M059J (cell line): ENCODE measurements at regions not wholly inside any gene's neighbourhood (a gene's known extent, or its start where the extent isn't known, plus 50 kb on each side); places are given as distances from the start of the nearest gene placed in this dataset.

ENCODE experiments used
- DNase-seq: peaks from one replicate; pipeline ENCODE4 v3.0.0-alpha.2; 2012; ENCODE audit warnings: low read depth

- no peak for DNase-seq
These were observed 481.1 kb downstream of the BMP2 start for GRCh38 chr20:7248281-7249201.

DNA sequence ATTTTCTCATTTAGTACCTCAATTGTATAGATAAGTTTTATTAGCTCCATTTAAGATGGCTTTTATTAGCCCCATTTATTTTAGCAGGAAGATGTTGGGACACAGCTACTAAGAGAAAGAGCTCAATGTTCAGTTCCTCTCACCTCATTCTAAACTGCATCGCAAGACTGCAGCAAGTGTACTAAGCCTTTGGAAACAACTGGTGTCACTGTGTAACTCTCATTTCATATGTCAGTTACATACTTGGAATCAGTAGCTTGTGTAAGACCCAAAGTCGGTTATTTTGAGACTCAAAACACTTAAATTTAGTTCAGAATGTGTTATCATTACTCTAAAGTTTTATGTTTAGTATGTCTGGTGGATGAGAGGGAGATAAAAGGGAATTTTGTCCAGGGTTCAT lies 482.9 kb downstream of the BMP2 start:
- DNase-seq: no peak

- no peak for DNase-seq
These were observed 489.6 kb downstream of the BMP2 start for GRCh38 chr20:7257099-7257498.

DNA sequence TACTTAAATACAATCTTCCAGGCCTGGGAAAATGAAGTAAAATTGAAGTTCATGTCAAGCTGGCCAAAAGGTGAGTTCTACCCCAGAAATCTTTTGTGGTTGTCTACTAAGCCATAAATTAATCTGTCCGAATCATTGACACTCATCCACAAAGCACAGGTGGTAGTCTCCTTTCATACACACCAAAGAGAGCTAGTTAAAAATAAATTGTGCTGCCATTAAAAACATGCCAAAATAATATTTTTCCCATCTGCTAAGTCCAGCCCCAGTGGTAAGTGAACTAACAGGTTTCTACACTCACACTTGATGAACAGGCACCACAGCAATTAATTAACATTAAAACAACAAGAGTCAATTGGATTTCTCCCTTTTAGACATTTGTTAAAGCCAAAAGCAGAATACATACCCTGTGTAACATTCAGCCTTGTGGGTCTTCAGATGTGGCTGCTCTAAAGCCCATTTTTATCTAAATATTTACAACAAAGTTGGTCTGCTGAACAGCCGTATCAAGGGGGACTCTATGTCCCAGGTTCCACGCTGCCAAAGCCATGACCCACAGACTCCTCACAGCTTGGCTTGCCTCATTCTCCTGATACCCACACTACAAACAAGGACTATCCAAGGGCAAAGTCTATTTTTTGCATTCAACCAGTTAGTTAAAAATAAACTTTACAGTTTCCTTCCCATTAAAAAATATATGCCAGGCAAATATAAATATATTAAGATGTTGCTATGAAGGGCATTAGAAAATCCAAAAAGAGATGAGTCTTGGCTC lies 490.4 kb downstream of the BMP2 start:
- DNase-seq: no peak

- no peak for DNase-seq
These were observed 495.3 kb downstream of the BMP2 start for GRCh38 chr20:7262803-7263202.

- no peak for DNase-seq
These were observed 496.7 kb downstream of the BMP2 start for GRCh38 chr20:7264137-7264536.

GRCh38 chr20:7269452-7269851 lies 502.0 kb downstream of the BMP2 start:
- DNase-seq: no peak

DNA sequence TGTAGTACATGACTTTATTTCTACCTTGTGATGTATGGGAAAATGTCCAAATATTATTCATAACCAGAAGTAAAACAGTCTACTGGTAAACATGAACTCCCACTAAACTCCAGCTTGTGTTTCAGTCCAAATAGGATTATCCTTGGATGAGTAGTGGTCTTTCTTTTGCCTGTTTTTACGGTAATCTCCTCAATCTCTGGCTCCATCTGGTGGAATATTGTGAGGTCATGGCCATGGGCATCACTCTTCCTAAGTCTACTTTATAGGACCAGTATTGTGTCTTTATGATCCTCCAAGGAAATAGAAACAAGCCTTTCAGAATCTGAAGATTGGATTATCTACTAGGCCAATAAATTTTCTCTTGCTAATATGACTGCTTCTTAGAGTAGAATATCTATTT lies 505.0 kb downstream of the BMP2 start:
- no peak for DNase-seq

DNA sequence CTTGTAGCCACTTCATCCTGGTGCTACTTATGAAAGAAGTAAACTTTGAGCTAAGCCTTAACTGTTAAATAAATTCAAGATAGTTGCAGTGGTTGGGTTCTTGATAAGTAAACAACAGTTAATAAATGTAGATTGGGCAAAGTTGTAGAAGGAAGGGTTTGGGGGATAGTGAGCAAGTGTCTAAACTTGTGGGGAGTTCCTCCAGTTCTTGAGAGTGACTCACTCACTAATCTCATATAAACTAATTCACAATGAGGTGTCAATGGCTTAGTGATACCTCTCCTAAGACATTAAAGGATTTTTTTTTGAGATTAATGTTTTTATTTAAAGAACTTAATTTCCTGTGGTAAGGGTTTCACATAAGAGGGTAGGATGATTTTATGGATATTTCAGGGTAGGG lies 507.4 kb downstream of the BMP2 start:
- no peak for DNase-seq

- no peak for DNase-seq
These were observed 508.3 kb downstream of the BMP2 start for GRCh38 chr20:7275645-7276237.

DNA sequence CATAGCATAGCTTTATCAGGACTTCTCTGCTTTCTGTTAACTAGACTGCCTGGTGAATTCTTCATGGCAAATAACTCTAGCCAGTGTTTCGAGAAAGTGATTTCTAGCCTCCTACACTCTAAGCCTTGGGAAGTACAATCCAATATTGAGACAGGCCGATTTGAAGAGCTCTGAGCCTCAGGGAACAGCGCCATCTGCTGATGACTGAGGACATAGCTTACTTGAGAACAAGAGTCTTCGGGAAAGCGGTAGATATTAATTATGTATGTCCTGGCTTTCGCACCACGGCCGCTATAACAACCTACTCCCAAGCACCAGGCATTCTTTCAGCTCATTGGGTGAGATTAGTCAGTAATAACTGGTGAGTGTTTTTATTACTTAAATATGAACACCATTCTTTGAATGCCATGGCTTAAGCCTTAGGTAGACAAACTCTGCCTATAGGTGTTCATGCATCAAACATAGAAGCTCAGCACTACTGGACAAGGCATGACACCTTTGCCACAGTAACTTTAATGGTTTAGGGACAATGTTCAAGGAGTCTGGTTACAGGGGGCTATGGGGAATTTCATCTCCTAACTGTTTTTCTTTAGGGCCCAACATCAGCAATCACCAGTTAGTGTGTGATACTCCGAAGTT lies 518.6 kb downstream of the BMP2 start:
- DNase-seq: peak; percentile 66

GRCh38 chr20:7291323-7291943 lies 523.9 kb downstream of the BMP2 start:
- DNase-seq: no peak

DNA sequence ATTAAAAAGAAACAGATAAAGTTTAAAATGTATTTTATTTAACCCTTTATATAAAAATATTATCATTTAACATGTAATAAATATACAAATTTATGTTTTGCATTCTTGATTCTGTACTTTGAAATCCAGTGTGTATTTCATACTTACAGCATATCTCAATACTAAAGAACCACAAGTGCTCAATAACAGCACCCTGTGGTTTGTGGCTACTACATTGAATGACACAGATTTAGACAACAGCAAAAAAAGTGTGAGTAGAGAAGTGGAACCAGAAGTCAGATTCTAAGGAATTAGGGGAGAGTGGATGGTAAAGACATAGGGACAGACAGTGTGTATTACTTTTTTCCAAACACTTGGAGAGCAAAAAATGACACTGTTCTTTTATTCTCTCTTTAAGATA lies 524.5 kb downstream of the BMP2 start:
- no peak for DNase-seq

DNA sequence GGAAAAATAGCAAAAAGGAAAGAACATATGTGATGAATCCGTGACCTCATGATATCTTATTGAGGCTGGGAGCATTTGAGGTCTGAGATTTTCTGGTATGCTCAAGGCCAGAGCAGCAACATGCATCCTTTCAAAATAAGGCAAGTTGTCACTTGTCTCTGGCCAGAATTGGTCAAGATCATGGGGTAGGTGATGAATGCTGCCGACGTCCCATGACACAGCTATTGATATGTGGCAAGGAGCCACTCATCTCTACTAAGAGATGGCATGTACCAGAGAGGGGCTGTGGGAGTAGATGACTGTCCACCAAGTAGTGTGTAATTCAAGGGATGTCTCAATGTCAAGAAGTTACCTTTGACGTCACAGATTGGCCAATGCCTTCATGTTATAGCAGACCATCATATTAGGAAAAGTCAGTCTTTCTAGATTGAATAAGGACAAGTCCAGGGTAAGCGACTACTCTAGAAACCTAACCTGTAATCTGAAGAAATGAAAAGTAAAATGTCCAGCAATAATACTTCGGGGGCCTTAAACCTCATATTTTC lies 527.4 kb downstream of the BMP2 start:
- no peak for DNase-seq

DNA sequence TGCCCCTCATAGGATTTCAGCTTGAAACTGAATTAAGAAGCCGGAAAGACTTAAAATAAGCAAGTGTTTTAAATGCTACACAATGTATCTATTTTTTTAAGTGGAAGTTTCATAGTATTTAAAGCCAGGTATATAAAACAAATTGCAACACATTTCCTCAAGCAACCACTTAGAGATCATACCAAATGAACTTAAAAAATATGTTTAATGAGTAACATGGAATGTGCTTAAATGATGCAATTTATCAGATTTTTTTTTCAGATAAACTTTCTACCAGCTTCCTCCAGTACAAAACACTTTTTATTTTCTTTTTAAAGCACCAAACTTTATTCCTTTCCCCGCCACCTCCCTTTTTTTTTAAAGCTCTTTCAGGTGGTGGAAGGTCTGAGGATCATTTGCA lies 534.3 kb downstream of the BMP2 start:
- no peak for DNase-seq

- DNase-seq: no peak
These were observed 534.8 kb downstream of the BMP2 start for GRCh38 chr20:7302250-7302649.

GRCh38 chr20:7305976-7306375 lies 538.5 kb downstream of the BMP2 start:
- no peak for DNase-seq

DNA sequence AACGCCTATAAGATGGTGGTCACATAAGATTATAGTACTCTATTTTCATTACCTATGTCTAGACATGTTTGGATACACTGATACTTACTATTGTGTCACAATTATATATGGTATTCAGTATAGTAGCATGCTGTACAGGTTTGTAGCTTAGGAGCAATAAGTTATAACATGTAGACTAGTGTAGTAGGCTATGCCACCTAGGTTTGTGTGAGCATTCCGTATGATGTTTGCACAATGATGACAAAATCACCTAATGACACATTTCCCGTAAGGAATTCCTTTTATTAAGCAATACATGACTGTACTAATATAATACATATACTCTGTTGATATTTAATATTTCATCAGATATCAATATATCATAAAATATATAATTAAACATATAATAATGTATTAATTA lies 540.7 kb downstream of the BMP2 start:
- DNase-seq: no peak

- no peak for DNase-seq
These were observed 545.6 kb downstream of the BMP2 start for GRCh38 chr20:7313047-7313446.

DNA sequence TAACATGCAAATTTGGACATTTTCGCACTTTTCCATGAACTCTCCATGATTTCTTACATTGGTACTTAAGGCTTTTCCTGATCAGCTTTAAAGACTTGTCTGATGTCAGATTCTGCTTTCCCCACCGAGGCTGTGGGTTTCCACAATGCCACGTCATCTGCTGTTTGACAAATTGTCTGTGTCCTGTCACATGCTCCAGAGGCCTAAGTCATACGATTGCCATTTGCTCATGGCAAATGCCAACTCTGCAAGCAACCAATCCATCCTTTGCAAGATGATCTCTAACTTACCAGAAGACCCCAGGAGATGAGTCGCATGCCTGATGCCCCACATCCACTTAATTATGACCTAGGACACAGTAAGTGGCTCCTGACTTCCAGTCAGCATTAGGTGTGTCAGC lies 556.5 kb downstream of the BMP2 start:
- DNase-seq: no peak

- no peak for DNase-seq
These were observed 560.3 kb downstream of the BMP2 start for GRCh38 chr20:7327810-7328209.
